Activated CD8-positive, alpha-beta T cell treated with anti-CD3 and anti-CD28 coated beads for 36 hours (primary cell): ENCODE measurements at regions not wholly inside any gene's neighbourhood (a gene's known extent, or its start where the extent isn't known, plus 50 kb on each side); places are given as distances from the start of the nearest gene placed in this dataset.
"Not testable (repeated sequence)": the region's sequence is repeated elsewhere in the genome, so short reads cannot be mapped to it uniquely, and the experiment has no call there.

ENCODE experiments used
- ATAC-seq: fragments of 200-7000 bp; cut with Tn5 transposase; one replicate; pipeline ENCODE4 v1.10.0; 2021; ENCODE audit warnings: mild to moderate bottlenecking, moderate library complexity
- CTCF ChIA-PET: fragments of 350-600 bp; sonication (Branson Sonifier 250); formaldehyde crosslinking; loops from one replicate; lab custom pipeline; 2021; ENCODE audit warnings: antibody characterized with exemption; lab: Charles Lee
- POLR2A ChIA-PET: fragments of 350-600 bp; sonication (Branson Sonifier 250); formaldehyde crosslinking; loops from one replicate; lab custom pipeline; 2021; ENCODE audit warnings: antibody characterized with exemption; lab: Charles Lee
- DNase-seq: peaks from one replicate; pipeline ENCODE4 v3.0.0-alpha.2; 2020
- H3K27ac Mint-ChIP-seq: one replicate; pipeline ENCODE4 v1.8.0; 2021; ENCODE audit warnings: mild to moderate bottlenecking, mixed read lengths
- H3K27me3 Mint-ChIP-seq: one replicate; pipeline ENCODE4 v1.8.0; 2021; ENCODE audit warnings: mixed read lengths
- H3K36me3 Mint-ChIP-seq: one replicate; pipeline ENCODE4 v1.8.0; 2021; ENCODE audit warnings: low read depth, mixed read lengths
- H3K4me1 Mint-ChIP-seq: one replicate; pipeline ENCODE4 v1.8.0; 2021; ENCODE audit warnings: low read depth, mixed read lengths
- H3K4me3 Mint-ChIP-seq: one replicate; pipeline ENCODE4 v1.8.0; 2021; ENCODE audit warnings: mild to moderate bottlenecking, moderate library complexity, mixed read lengths
- H3K9me3 Mint-ChIP-seq: one replicate; pipeline ENCODE4 v1.8.0; 2021; ENCODE audit warnings: mixed read lengths
- CTCF ChIP-seq: fragments of 200-600 bp; IDR thresholded peaks from one replicate; pipeline ENCODE4 v1.8.0; 2022; ENCODE audit warnings: antibody characterized with exemption, mild to moderate bottlenecking
- intact Hi-C: fragments of 100-400 bp; cut with micrococcal nuclease; formaldehyde crosslinking; loops from one replicate; pipeline ENCODE4 v1.10.0; 2022

GRCh38 chrX:14351611-14352303, 177.6 kb upstream of the GLRA2 start:
- DNase-seq: no peak
- H3K4me3 Mint-ChIP-seq: no peak overlapping the region
- H3K36me3 Mint-ChIP-seq: no peaks in the 10 kb centered on the region
- ChIA-PET POLR2A (no interaction called here), CTCF (no interaction called here)
- H3K27me3 Mint-ChIP-seq: no peaks in the 10 kb centered on the region
- TF ChIP-seq CTCF: no peak
- H3K27ac Mint-ChIP-seq: no peak overlapping the region
- H3K4me1 Mint-ChIP-seq: peaks cover 2% of the 10 kb centered on the region
- intact Hi-C loops: no loop called here
- ATAC-seq: no peak
- peaks cover 3% of the 10 kb centered on the region for H3K9me3 Mint-ChIP-seq

- Mint-ChIP-seq H3K4me3 (no peak overlapping the region), H3K36me3 (no peaks in the 10 kb centered on the region), H3K9me3 (peaks cover 2% of the 10 kb centered on the region), H3K27me3 (no peaks in the 10 kb centered on the region), H3K4me1 (no peaks in the 10 kb centered on the region), H3K27ac (no peak overlapping the region)
- DNase-seq (no peak), ATAC-seq (no peak)
- no peak for TF ChIP-seq CTCF
- POLR2A ChIA-PET: no interaction called here
- CTCF ChIA-PET: no interaction called here
- intact Hi-C loops: no loop called here
Observed at GRCh38 chrX:14347523-14347922, 181.8 kb upstream of the GLRA2 start.

GRCh38 chrX:14344172-14344940, 185.0 kb upstream of the GLRA2 start:
- ChIA-PET POLR2A (no interaction called here), CTCF (no interaction called here)
- intact Hi-C loops: no loop called here
- Mint-ChIP-seq H3K4me1 (no peaks in the 10 kb centered on the region), H3K27me3 (no peaks in the 10 kb centered on the region), H3K36me3 (no peaks in the 10 kb centered on the region), H3K9me3 (no peaks in the 10 kb centered on the region), H3K4me3 (no peak overlapping the region), H3K27ac (no peak overlapping the region)
- ATAC-seq: no peak
- TF ChIP-seq CTCF: peak; percentile 20
- no peak for DNase-seq

- CTCF ChIA-PET: no interaction called here
- DNase-seq (no peak), ATAC-seq (no peak)
- Mint-ChIP-seq H3K9me3 (peaks cover 3% of the 10 kb centered on the region), H3K27me3 (no peaks in the 10 kb centered on the region), H3K27ac (no peak overlapping the region), H3K4me3 (no peak overlapping the region), H3K36me3 (no peaks in the 10 kb centered on the region), H3K4me1 (no peaks in the 10 kb centered on the region)
- POLR2A ChIA-PET: no interaction called here
- TF ChIP-seq CTCF: no peak
- intact Hi-C loops: no loop called here
Observed at GRCh38 chrX:14309431-14309830, 219.9 kb upstream of the GLRA2 start.

GRCh38 chrX:14308976-14309375, 220.4 kb upstream of the GLRA2 start:
- H3K4me3 Mint-ChIP-seq, H3K9me3 Mint-ChIP-seq, DNase-seq, H3K36me3 Mint-ChIP-seq, H3K4me1 Mint-ChIP-seq, ATAC-seq, H3K27ac Mint-ChIP-seq, H3K27me3 Mint-ChIP-seq, intact Hi-C loops, CTCF ChIA-PET, POLR2A ChIA-PET: not testable (repeated sequence)
